H1 (cell line): ENCODE measurements at regions not wholly inside any gene's neighbourhood (a gene's known extent, or its start where the extent isn't known, plus 50 kb on each side); places are given as distances from the start of the nearest gene placed in this dataset.

ENCODE experiments used
- KDM1A ChIP-seq: fragments of 200-600, 300-600 bp; sonication (generic); IDR thresholded peaks from 2 replicates; pipeline ENCODE4 v1.7.1; 2016; ENCODE audit warnings: mild to moderate bottlenecking, low read length, borderline replicate concordance
- TF ChIP-seq, protein P1 (sequence below), 3 experiments: IDR thresholded peaks; 1 replicate in 2 of 3; 2 replicates in 1 of 3; pipeline versions ENCODE4 v1.5.1 to v1.6.1; 2011; ENCODE audit warnings: low read length in 3 of 3, mild to moderate bottlenecking in 3 of 3, inconsistent platforms in 2 of 3, low read depth in 1 of 3, moderate library complexity in 1 of 3; ENCODE audit not compliant: insufficient read depth in 1 of 3; ENCODE audit errors: control extremely low read depth in 1 of 3

GRCh38 chr11:32331792-32332191, 103.5 kb downstream of the WT1 start:
- TF ChIP-seq, protein P1, sequence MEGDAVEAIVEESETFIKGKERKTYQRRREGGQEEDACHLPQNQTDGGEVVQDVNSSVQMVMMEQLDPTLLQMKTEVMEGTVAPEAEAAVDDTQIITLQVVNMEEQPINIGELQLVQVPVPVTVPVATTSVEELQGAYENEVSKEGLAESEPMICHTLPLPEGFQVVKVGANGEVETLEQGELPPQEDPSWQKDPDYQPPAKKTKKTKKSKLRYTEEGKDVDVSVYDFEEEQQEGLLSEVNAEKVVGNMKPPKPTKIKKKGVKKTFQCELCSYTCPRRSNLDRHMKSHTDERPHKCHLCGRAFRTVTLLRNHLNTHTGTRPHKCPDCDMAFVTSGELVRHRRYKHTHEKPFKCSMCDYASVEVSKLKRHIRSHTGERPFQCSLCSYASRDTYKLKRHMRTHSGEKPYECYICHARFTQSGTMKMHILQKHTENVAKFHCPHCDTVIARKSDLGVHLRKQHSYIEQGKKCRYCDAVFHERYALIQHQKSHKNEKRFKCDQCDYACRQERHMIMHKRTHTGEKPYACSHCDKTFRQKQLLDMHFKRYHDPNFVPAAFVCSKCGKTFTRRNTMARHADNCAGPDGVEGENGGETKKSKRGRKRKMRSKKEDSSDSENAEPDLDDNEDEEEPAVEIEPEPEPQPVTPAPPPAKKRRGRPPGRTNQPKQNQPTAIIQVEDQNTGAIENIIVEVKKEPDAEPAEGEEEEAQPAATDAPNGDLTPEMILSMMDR (IDR thresholded peaks at IDR 0.05; ENCODE audit: control extremely low read depth in 1 of 3, insufficient read depth in 1 of 3, low read depth in 1 of 3, low read length in 3 of 3), result no peak
- no peak for TF ChIP-seq KDM1A
